DND-41 (cell line): ENCODE measurements at regions not wholly inside any gene's neighbourhood (a gene's known extent, or its start where the extent isn't known, plus 50 kb on each side); places are given as distances from the start of the nearest gene placed in this dataset.

Experiments
- ATAC-seq: fragments of 200-7000 bp; cut with Tn5 transposase; 3 replicates; pipeline ENCODE4 v1.9.1; 2021; ENCODE audit warnings: low read depth; ENCODE audit not compliant: insufficient read depth
- DNase-seq: peaks from one replicate; pipeline ENCODE4 v3.0.0-alpha.2; 2020
- H2AFZ ChIP-seq: 2 replicates; pipeline ENCODE4 v1.6.0; 2012; ENCODE audit warnings: low read depth, low read length
- H3K27ac ChIP-seq: 2 replicates; pipeline ENCODE4 v1.5.1; 2012; ENCODE audit warnings: low read length, inconsistent platforms
- H3K27me3 ChIP-seq: fragments of 200-600 bp; sonication (generic); 2 replicates; pipeline ENCODE4 v1.6.0; 2012; ENCODE audit warnings: low read length, mild to moderate bottlenecking, inconsistent platforms; ENCODE audit not compliant: insufficient read depth, poor library complexity
- H3K36me3 ChIP-seq: 2 replicates; pipeline ENCODE4 v1.5.1; 2012; ENCODE audit warnings: low read length, inconsistent platforms; ENCODE audit not compliant: insufficient read depth
- H3K4me1 ChIP-seq: 2 replicates; pipeline ENCODE4 v1.5.1; 2012; ENCODE audit warnings: mild to moderate bottlenecking, low read length; ENCODE audit not compliant: insufficient read depth
- H3K4me2 ChIP-seq: 2 replicates; pipeline ENCODE4 v1.6.0; 2012; ENCODE audit warnings: mild to moderate bottlenecking, moderate library complexity, low read length, inconsistent platforms; ENCODE audit not compliant: insufficient read depth
- H3K4me3 ChIP-seq, 2 experiments: fragments of 200-600 bp in 1 of 2; shearing (Covaris generic) in 1 of 2; 2 replicates each; pipeline ENCODE4 v1.5.1; 2012 to 2016; ENCODE audit warnings: inconsistent platforms in 2 of 2, low read length in 2 of 2, mild to moderate bottlenecking in 2 of 2, low read depth in 1 of 2, moderate library complexity in 1 of 2
- H3K79me2 ChIP-seq: 2 replicates; pipeline ENCODE4 v1.6.0; 2012; ENCODE audit warnings: low read length, inconsistent platforms; ENCODE audit not compliant: insufficient read depth
- H3K9ac ChIP-seq: 2 replicates; pipeline ENCODE4 v1.6.0; 2012; ENCODE audit warnings: low read depth, mild to moderate bottlenecking, inconsistent platforms, low read length, moderate library complexity
- H3K9me3 ChIP-seq: 2 replicates; pipeline ENCODE4 v1.5.1; 2012; ENCODE audit warnings: low read length, moderate library complexity, mild to moderate bottlenecking, inconsistent platforms; ENCODE audit not compliant: insufficient read depth, severe bottlenecking
- H4K20me1 ChIP-seq: 2 replicates; pipeline ENCODE4 v1.6.0; 2012; ENCODE audit warnings: low read length; ENCODE audit not compliant: insufficient read depth
- CTCF ChIP-seq: IDR thresholded peaks from 2 replicates; pipeline ENCODE4 v1.5.1; 2012; ENCODE audit warnings: borderline replicate concordance, low read length, moderate library complexity, mild to moderate bottlenecking; ENCODE audit not compliant: poor library complexity, severe bottlenecking; ENCODE audit errors: extremely low read depth
- EZH2 ChIP-seq: IDR thresholded peaks from 3 replicates; pipeline ENCODE4 v1.6.1; 2012; ENCODE audit warnings: borderline replicate concordance, low read depth, mild to moderate bottlenecking, moderate library complexity, low read length, inconsistent platforms; ENCODE audit not compliant: severe bottlenecking

GRCh38 chr20:23273776-23274175 lies 76.8 kb upstream of the NXT1 start:
- no peak for DNase-seq
- no peak overlapping the region for H3K27ac ChIP-seq
- no peak overlapping the region for H3K4me2 ChIP-seq
- no peak overlapping the region for H3K9ac ChIP-seq
- no peaks in the 10 kb centered on the region for H3K9me3 ChIP-seq
- no peak overlapping the region for H2AFZ ChIP-seq
- no peaks in the 10 kb centered on the region for H3K79me2 ChIP-seq
- H3K36me3 ChIP-seq = no peaks in the 10 kb centered on the region
- no peaks in the 10 kb centered on the region for H3K27me3 ChIP-seq
- H3K4me1 ChIP-seq = no peaks in the 10 kb centered on the region
- no peak overlapping the region for H3K4me3 ChIP-seq
- H4K20me1 ChIP-seq = no peaks in the 10 kb centered on the region
- no peak for TF ChIP-seq CTCF
- no peak for TF ChIP-seq EZH2
- ATAC-seq = no peak

- peaks cover 6% of the 10 kb centered on the region for H3K9me3 ChIP-seq
- no peak overlapping the region for H3K4me3 ChIP-seq
- no peak for ATAC-seq
- no peaks in the 10 kb centered on the region for H3K79me2 ChIP-seq
- no peaks in the 10 kb centered on the region for H3K36me3 ChIP-seq
- H3K4me1 ChIP-seq = no peaks in the 10 kb centered on the region
- H3K9ac ChIP-seq = no peak overlapping the region
- no peaks in the 10 kb centered on the region for H3K27me3 ChIP-seq
- TF ChIP-seq EZH2 = no peak
- no peak for TF ChIP-seq CTCF
- H3K4me2 ChIP-seq = no peak overlapping the region
- H4K20me1 ChIP-seq = no peaks in the 10 kb centered on the region
- H3K27ac ChIP-seq = no peak overlapping the region
- DNase-seq = no peak
- H2AFZ ChIP-seq = no peak overlapping the region
Measured at GRCh38 chr20:23272176-23273029, 78.2 kb upstream of the NXT1 start.

- Histone ChIP-seq H2AFZ (no peak overlapping the region), H3K27ac (no peak overlapping the region), H3K36me3 (no peaks in the 10 kb centered on the region), H3K9me3 (peaks cover 6% of the 10 kb centered on the region), H3K9ac (no peak overlapping the region), H3K4me2 (no peak overlapping the region), H4K20me1 (no peaks in the 10 kb centered on the region), H3K79me2 (no peaks in the 10 kb centered on the region), H3K4me3 (no peak overlapping the region), H3K27me3 (no peaks in the 10 kb centered on the region), H3K4me1 (no peaks in the 10 kb centered on the region)
- ATAC-seq = no peak
- no peak for DNase-seq
- TF ChIP-seq CTCF = no peak
- no peak for TF ChIP-seq EZH2
Measured at GRCh38 chr20:23270382-23270911, 80.1 kb upstream of the NXT1 start.
